GM12878 (cell line): ENCODE measurements at regions not wholly inside any gene's neighbourhood (a gene's known extent, or its start where the extent isn't known, plus 50 kb on each side); places are given as distances from the start of the nearest gene placed in this dataset.
A peak's percentile ranks its signal among the peaks of the same experiment; 100 is the strongest.

ENCODE experiments used
- ATAC-seq: fragments of 200-7000 bp; cut with Tn5 transposase; 3 replicates; pipeline ENCODE4 v1.9.1; 2020; ENCODE audit warnings: mild to moderate bottlenecking, moderate library complexity
- BruUV-seq: library from RNA; stranded (reverse); fragments of 400-500 nt; replicated peaks from 2 replicates; lab custom pipeline; 2021; lab: Mats Ljungman, UMichigan
- CTCF ChIA-PET: fragments of 300-600 bp; sonication (Branson Sonifier 250); formaldehyde crosslinking; extraction: SDS; loops from one replicate; lab custom pipeline; 2021; ENCODE audit warnings: inconsistent platforms; lab: Yijun Ruan, JAX
- POLR2A ChIA-PET: fragments of 350-600 bp; formaldehyde crosslinking; extraction: SDS; loops from one replicate; lab custom pipeline; 2021; ENCODE audit warnings: inconsistent platforms; lab: Charles Lee
- RAD21 ChIA-PET: fragments of 300-600 bp; sonication (Branson Sonifier 250); formaldehyde crosslinking; loops from one replicate; lab custom pipeline; 2023; ENCODE audit warnings: antibody characterized with exemption; ENCODE audit not compliant: unreplicated experiment; lab: Charles Lee
- SMC1A ChIA-PET: fragments of 300-600 bp; sonication (Branson Sonifier 250); formaldehyde crosslinking; loops from one replicate; lab custom pipeline; 2023; ENCODE audit not compliant: unreplicated experiment, uncharacterized antibody; lab: Charles Lee
- DNase-seq: peaks from one replicate; pipeline ENCODE4 v3.0.0-alpha.2; 2011; ENCODE audit warnings: low read depth, low spot score
- FAIRE-seq: peaks from 3 replicates; lab custom pipeline; 2011; peaks lifted over from hg19 to GRCh38; lab: Jason Lieb, UNC
- H2AFZ ChIP-seq: 2 replicates; pipeline ENCODE4 v1.6.0; 2011; ENCODE audit warnings: low read depth, low read length, control low read depth; ENCODE audit not compliant: control insufficient read depth
- H3K27ac ChIP-seq: 2 replicates; pipeline ENCODE4 v1.5.1; 2011; ENCODE audit warnings: control low read depth; ENCODE audit not compliant: control insufficient read depth, insufficient read depth
- H3K27me3 ChIP-seq, 2 experiments: replicated peaks in 1 of 2; 2 replicates each; pipeline versions ENCODE4 v1.6.0 to v1.6.1; 2011; ENCODE audit warnings: low read length in 1 of 2; ENCODE audit not compliant: control insufficient read depth in 2 of 2, insufficient read depth in 2 of 2
- H3K36me3 ChIP-seq, 2 experiments: 2 replicates each; pipeline ENCODE4 v1.5.1; 2011; ENCODE audit warnings: low read length in 1 of 2; ENCODE audit not compliant: control insufficient read depth in 2 of 2, insufficient read depth in 2 of 2
- H3K4me1 ChIP-seq: 2 replicates; pipeline ENCODE4 v1.6.1; 2011; ENCODE audit warnings: mild to moderate bottlenecking, low read length, moderate library complexity, mixed read lengths; ENCODE audit not compliant: control insufficient read depth, insufficient read depth
- H3K4me2 ChIP-seq: 2 replicates; pipeline ENCODE4 v1.6.0; 2011; ENCODE audit warnings: control low read depth; ENCODE audit not compliant: control insufficient read depth, insufficient read depth
- H3K4me3 ChIP-seq: fragments of 200-600 bp; sonication (generic); 2 replicates; pipeline ENCODE4 v1.5.1; 2016
- H3K79me2 ChIP-seq: 2 replicates; pipeline ENCODE4 v1.6.0; 2011; ENCODE audit warnings: low read length; ENCODE audit not compliant: control insufficient read depth, insufficient read depth
- H3K9ac ChIP-seq: 2 replicates; pipeline ENCODE4 v1.8.0; 2011; ENCODE audit warnings: low read length, control low read depth, mixed read lengths; ENCODE audit not compliant: control insufficient read depth, insufficient read depth
- H3K9me3 ChIP-seq: replicated peaks from 3 replicates; pipeline ENCODE4 v1.5.1; 2011; ENCODE audit warnings: mild to moderate bottlenecking, low read length; ENCODE audit not compliant: control insufficient read depth, insufficient read depth
- H4K20me1 ChIP-seq: 2 replicates; pipeline ENCODE4 v1.6.0; 2011; ENCODE audit not compliant: control insufficient read depth, insufficient read depth
- BCL3 ChIP-seq: IDR thresholded peaks from 2 replicates; pipeline ENCODE4 v1.6.1; 2011; ENCODE audit warnings: borderline replicate concordance, low read depth, mild to moderate bottlenecking, moderate library complexity, low read length; ENCODE audit not compliant: insufficient read depth, poor library complexity, severe bottlenecking
- HCFC1 ChIP-seq: fragments of 150-350 bp; IDR thresholded peaks from 2 replicates; pipeline ENCODE4 v1.6.1; 2014; ENCODE audit warnings: low read length
- HDGF ChIP-seq: fragments of 450-650 bp; IDR thresholded peaks from 2 replicates; pipeline ENCODE4 v1.6.1; 2016; ENCODE audit warnings: antibody characterized with exemption
- HSF1 ChIP-seq: fragments of 150-350 bp; IDR thresholded peaks from 2 replicates; pipeline ENCODE4 v1.6.1; 2014; ENCODE audit warnings: mild to moderate bottlenecking, low read depth, low read length
- IRF5 ChIP-seq: fragments of 450-650 bp; IDR thresholded peaks from 2 replicates; pipeline ENCODE4 v1.6.1; 2017; ENCODE audit warnings: borderline replicate concordance
- PAX5 ChIP-seq: IDR thresholded peaks from 2 replicates; pipeline ENCODE4 v1.6.1; 2011; ENCODE audit warnings: low read depth, low read length, borderline replicate concordance
- PAX8 ChIP-seq: fragments of 450-650 bp; IDR thresholded peaks from 2 replicates; pipeline ENCODE4 v1.6.1; 2017; ENCODE audit warnings: mild to moderate bottlenecking, moderate library complexity
- ZBTB11 ChIP-seq: fragments of 450-650 bp; formaldehyde crosslinking; IDR thresholded peaks from 2 replicates; pipeline ENCODE4 v1.5.0; 2022; ENCODE audit warnings: mild to moderate bottlenecking, missing genetic modification characterization
- ZZZ3 ChIP-seq: IDR thresholded peaks from 2 replicates; pipeline ENCODE4 v1.6.1; 2011; ENCODE audit warnings: low read depth; ENCODE audit not compliant: control insufficient read depth, insufficient read length
- WGBS: methylation state at CpG from one replicate; pipeline ENCODE4 v1.1.6; 2016; ENCODE audit warnings: low lambda C conversion rate; ENCODE audit not compliant: insufficient replicate concordance, insufficient coverage; ENCODE audit errors: missing lambda C conversion rate; 5-methylcytosine and 5-hydroxymethylcytosine counted together
- in situ Hi-C: fragments of 300-500 bp; cut with MboI; formaldehyde crosslinking; loops from 9 replicates; pipeline ENCODE4 v1.14.3; 2018; ENCODE audit warnings: mixed read lengths
- intact Hi-C: fragments of 100-400 bp; cut with micrococcal nuclease; formaldehyde crosslinking; loops from one replicate; pipeline ENCODE4 v1.14.2; 2022; ENCODE audit not compliant: unreplicated experiment

- FAIRE-seq (no peak), DNase-seq (no peak), ATAC-seq (no peak)
- in situ Hi-C loops: no loop called here
- H3K4me3 ChIP-seq: no peak overlapping the region
- H3K27ac ChIP-seq: no peak overlapping the region
- no peaks in the 10 kb centered on the region for H3K79me2 ChIP-seq
- no peaks in the 10 kb centered on the region for H3K27me3 ChIP-seq
- no TSS peak for BruUV-seq
- RAD21 ChIA-PET: interaction anchor here (1.5 kb wide), 1 partner anchor 9 kb away, joined by 4 read pairs; no protein-coding TSS in a partner anchor
- no peaks in the 10 kb centered on the region for H4K20me1 ChIP-seq
- H3K4me2 ChIP-seq: no peak overlapping the region
- H2AFZ ChIP-seq: no peak overlapping the region
- H3K4me1 ChIP-seq: no peaks in the 10 kb centered on the region
- intact Hi-C loops: no loop called here
- 36% methylated on average over 4 of the region's 4 CpGs for WGBS
- POLR2A ChIA-PET: no interaction called here
- H3K9ac ChIP-seq: no peak overlapping the region
- no peaks in the 10 kb centered on the region; the same call in 2 of the 3 replicates for H3K9me3 ChIP-seq
- H3K36me3 ChIP-seq: no peaks in the 10 kb centered on the region
- TF ChIP-seq PAX5 (no peak), BCL3 (peak; percentile 34)
- SMC1A ChIA-PET: interaction anchor here (1.5 to 1.6 kb wide), 2 partner anchors 15 to 227 kb away, joined by 3 to 8 read pairs; no protein-coding TSS in a partner anchor
- CTCF ChIA-PET: interaction anchor here (0.6 kb wide), 1 partner anchor 1863 kb away, joined by 3 read pairs; no protein-coding TSS in a partner anchor
Measured at GRCh38 chr14:97527993-97528392, 730.8 kb downstream of the VRK1 start.

DNA sequence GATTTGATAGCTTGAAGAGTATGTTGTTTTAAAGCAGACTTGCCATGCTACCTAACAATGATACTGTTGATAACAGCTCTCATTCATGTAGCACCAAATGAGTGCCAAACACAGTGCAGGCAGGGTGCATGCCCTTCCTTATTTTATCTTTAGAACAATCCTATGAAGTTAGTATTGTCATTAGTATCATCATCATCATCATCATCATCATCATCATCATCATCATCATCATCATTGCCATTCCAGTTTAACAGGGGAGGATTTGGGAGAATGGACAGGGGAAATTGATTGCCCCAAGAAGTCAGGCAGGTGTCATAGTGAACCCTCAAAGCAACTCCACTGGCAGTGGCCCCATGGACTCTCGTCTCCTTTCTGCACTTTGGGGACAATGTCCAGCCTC lies 734.9 kb downstream of the VRK1 start:
- Histone ChIP-seq H2AFZ (no peak overlapping the region), H3K4me3 (no peak overlapping the region), H3K36me3 (no peaks in the 10 kb centered on the region), H3K9me3 (no peaks in the 10 kb centered on the region; the same call in 2 of the 3 replicates), H4K20me1 (no peaks in the 10 kb centered on the region), H3K9ac (no peak overlapping the region), H3K79me2 (no peaks in the 10 kb centered on the region), H3K27ac (no peak overlapping the region), H3K4me2 (no peak overlapping the region), H3K27me3 (no peaks in the 10 kb centered on the region), H3K4me1 (no peaks in the 10 kb centered on the region)
- intact Hi-C loops (no loop called here), in situ Hi-C loops (no loop called here)
- FAIRE-seq (no peak), DNase-seq (no peak), ATAC-seq (no peak)
- ChIA-PET POLR2A (no interaction called here), SMC1A (interaction anchor here (1.6 kb wide), 1 partner anchor 20 kb away, joined by 3 read pairs; no protein-coding TSS in a partner anchor), RAD21 (no interaction called here), CTCF (interaction anchor here (1.0 kb wide), 1 partner anchor 11 kb away, joined by 3 read pairs; no protein-coding TSS in a partner anchor)
- 0% methylated on average over 1 of the region's 1 CpG for WGBS
- BruUV-seq: no TSS peak
- TF ChIP-seq ZBTB11 (CRISPR knock-in tag) (no peak), ZZZ3 (no peak), HDGF (no peak), PAX8 (no peak), IRF5 (no peak), HCFC1 (no peak), HSF1 (no peak)
